Chondrocyte (in vitro differentiated cells): ENCODE measurements at regions not wholly inside any gene's neighbourhood (a gene's known extent, or its start where the extent isn't known, plus 50 kb on each side); places are given as distances from the start of the nearest gene placed in this dataset.

ENCODE experiments used
- DNase-seq: peaks from one replicate; pipeline ENCODE4 v3.0.0; 2021; ENCODE audit warnings: mixed read lengths, low spot score
- H3K27ac Mint-ChIP-seq: one replicate; pipeline ENCODE4 v1.8.0; 2021; ENCODE audit warnings: mild to moderate bottlenecking, moderate library complexity, mixed read lengths; ENCODE audit not compliant: unreplicated experiment
- H3K27me3 Mint-ChIP-seq: 2 replicates; pipeline ENCODE4 v1.8.0; 2021; ENCODE audit warnings: low read depth, mixed read lengths
- H3K36me3 Mint-ChIP-seq: 2 replicates; pipeline ENCODE4 v1.8.0; 2021; ENCODE audit warnings: low read depth, mixed read lengths
- H3K4me1 Mint-ChIP-seq: 2 replicates; pipeline ENCODE4 v1.8.0; 2021; ENCODE audit warnings: low read depth, mild to moderate bottlenecking, mixed read lengths
- H3K4me3 Mint-ChIP-seq: one replicate; pipeline ENCODE4 v1.8.0; 2021; ENCODE audit warnings: mild to moderate bottlenecking, moderate library complexity, mixed read lengths; ENCODE audit not compliant: unreplicated experiment
- H3K9me3 Mint-ChIP-seq: 2 replicates; pipeline ENCODE4 v1.8.0; 2021; ENCODE audit warnings: low read depth, mixed read lengths
- CTCF ChIP-seq: fragments of 200-600 bp; sonication (generic); IDR thresholded peaks from 2 replicates; pipeline ENCODE4 v1.5.0; 2021; ENCODE audit warnings: antibody characterized with exemption, mild to moderate bottlenecking, moderate library complexity

DNA sequence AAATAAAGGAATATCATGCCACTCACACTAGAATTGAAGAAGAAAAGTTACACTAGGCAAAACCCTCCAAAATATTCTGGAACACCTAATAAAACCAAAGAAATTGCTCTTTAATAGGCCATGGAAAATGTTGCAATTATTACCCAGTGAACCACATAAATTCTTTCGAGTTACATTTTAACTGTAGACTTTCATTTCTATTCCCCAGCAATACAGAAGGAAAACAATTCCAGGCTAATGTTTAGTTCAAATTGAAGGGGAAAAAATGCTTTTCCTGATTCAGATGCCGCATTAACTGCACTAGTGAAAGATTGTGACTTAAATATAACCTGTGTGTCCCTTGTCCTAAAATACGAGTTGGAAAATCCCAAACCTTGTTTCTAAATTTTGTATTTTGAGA, 439.3 kb upstream of the ADAMTS16 start:
- TF ChIP-seq CTCF = no peak
- no peaks in the 10 kb centered on the region for H3K36me3 Mint-ChIP-seq
- DNase-seq = no peak
- no peak overlapping the region for H3K27ac Mint-ChIP-seq
- H3K4me3 Mint-ChIP-seq = no peak overlapping the region
- H3K27me3 Mint-ChIP-seq = peaks cover 4% of the 10 kb centered on the region
- H3K9me3 Mint-ChIP-seq = no peaks in the 10 kb centered on the region
- H3K4me1 Mint-ChIP-seq = peaks cover 4% of the 10 kb centered on the region

- Mint-ChIP-seq H3K36me3 (no peaks in the 10 kb centered on the region), H3K9me3 (no peaks in the 10 kb centered on the region), H3K4me1 (peaks cover 8% of the 10 kb centered on the region), H3K27ac (no peak overlapping the region), H3K4me3 (no peak overlapping the region), H3K27me3 (peaks cover 3% of the 10 kb centered on the region)
- TF ChIP-seq CTCF = no peak
- DNase-seq = no peak
Observed at GRCh38 chr5:4703931-4704458, 436.1 kb upstream of the ADAMTS16 start.

DNA sequence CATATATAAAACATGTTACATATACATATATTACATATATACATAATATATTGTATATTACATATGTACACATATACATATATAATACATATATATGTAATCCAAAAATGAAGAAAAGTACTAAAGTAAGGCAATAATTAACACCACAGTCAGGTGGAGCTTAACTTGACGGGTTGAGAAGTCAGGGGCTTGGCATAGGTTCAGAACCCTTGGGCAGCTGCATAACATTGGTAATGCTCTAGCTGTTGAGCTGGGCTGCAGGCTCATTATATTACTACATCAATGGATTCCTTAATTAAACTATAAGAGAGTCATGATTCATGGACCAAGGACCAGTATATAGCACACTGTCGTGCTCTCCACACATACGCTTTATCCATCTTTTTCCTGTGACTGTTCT, 435.2 kb upstream of the ADAMTS16 start:
- H3K27ac Mint-ChIP-seq = no peak overlapping the region
- no peak for DNase-seq
- no peaks in the 10 kb centered on the region for H3K9me3 Mint-ChIP-seq
- H3K36me3 Mint-ChIP-seq = no peaks in the 10 kb centered on the region
- H3K4me1 Mint-ChIP-seq = peaks cover 8% of the 10 kb centered on the region
- no peak for TF ChIP-seq CTCF
- H3K4me3 Mint-ChIP-seq = no peak overlapping the region
- H3K27me3 Mint-ChIP-seq = peaks cover 3% of the 10 kb centered on the region

- peaks cover 12% of the 10 kb centered on the region for H3K27me3 Mint-ChIP-seq
- no peaks in the 10 kb centered on the region for H3K4me1 Mint-ChIP-seq
- H3K9me3 Mint-ChIP-seq = peaks cover 15% of the 10 kb centered on the region
- DNase-seq = no peak
- peaks cover 3% of the 10 kb centered on the region for H3K36me3 Mint-ChIP-seq
- H3K27ac Mint-ChIP-seq = no peak overlapping the region
- TF ChIP-seq CTCF = no peak
- H3K4me3 Mint-ChIP-seq = no peak overlapping the region
Observed at GRCh38 chr5:4716781-4717180, 423.3 kb upstream of the ADAMTS16 start.

GRCh38 chr5:4717446-4717845, 422.7 kb upstream of the ADAMTS16 start:
- no peak overlapping the region for H3K27ac Mint-ChIP-seq
- no peak overlapping the region for H3K4me3 Mint-ChIP-seq
- peaks cover 8% of the 10 kb centered on the region for H3K27me3 Mint-ChIP-seq
- H3K9me3 Mint-ChIP-seq = peaks cover 10% of the 10 kb centered on the region
- H3K4me1 Mint-ChIP-seq = no peaks in the 10 kb centered on the region
- no peaks in the 10 kb centered on the region for H3K36me3 Mint-ChIP-seq
- no peak for TF ChIP-seq CTCF
- DNase-seq = no peak
